A549 (cell line): ENCODE measurements at regions not wholly inside any gene's neighbourhood (a gene's known extent, or its start where the extent isn't known, plus 50 kb on each side); places are given as distances from the start of the nearest gene placed in this dataset.

Source experiments
- ATAC-seq, 2 experiments: fragments of 200-7000 bp in 1 of 2; fragments of >200 bp in 1 of 2; cut with Nextera tagmentation in 1 of 2; cut with Tn5 transposase in 1 of 2; 3 replicates each; pipeline versions ENCODE4 v1.8.0 to v1.9.1; 2018 to 2020; ENCODE audit warnings: mild to moderate bottlenecking in 1 of 2, moderate library complexity in 1 of 2
- CTCF ChIA-PET: fragments of 300-600 bp; sonication (Branson Sonifier 250); formaldehyde crosslinking; extraction: SDS; loops from one replicate; lab custom pipeline; 2021; ENCODE audit warnings: antibody characterized with exemption, inconsistent platforms; lab: Yijun Ruan, JAX
- POLR2A ChIA-PET: fragments of 350-600 bp; formaldehyde crosslinking; extraction: SDS; loops from one replicate; lab custom pipeline; 2021; ENCODE audit warnings: antibody characterized with exemption, inconsistent platforms; lab: Yijun Ruan, JAX
- DNase-seq, 2 experiments: peaks; one replicate each; pipeline versions ENCODE4 v3.0.0 to v3.0.0-alpha.2; 2011 to 2016; ENCODE audit warnings: low read depth in 1 of 2, low spot score in 1 of 2
- FAIRE-seq: peaks from 2 replicates; lab custom pipeline; 2011; peaks lifted over from hg19 to GRCh38; lab: Jason Lieb, UNC
- H3K27ac ChIP-seq, 2 experiments: fragments of >200 bp; sonication (Bioruptor Twin); formaldehyde crosslinking; 3 replicates each; pipeline ENCODE4 v1.5.1; 2016 to 2017
- H3K4me1 ChIP-seq: fragments of >200 bp; sonication (Bioruptor Twin); formaldehyde crosslinking; 3 replicates; pipeline ENCODE4 v1.6.1; 2016
- H3K4me2 ChIP-seq: fragments of >200 bp; sonication (Bioruptor Twin); formaldehyde crosslinking; 3 replicates; pipeline ENCODE4 v1.6.1; 2016
- H3K4me3 ChIP-seq: fragments of >200 bp; sonication (Bioruptor Twin); formaldehyde crosslinking; 3 replicates; pipeline ENCODE4 v1.5.1; 2016
- H3K9me3 ChIP-seq: fragments of >200 bp; sonication (Bioruptor Twin); formaldehyde crosslinking; 3 replicates; pipeline ENCODE4 v1.6.1; 2016
- BHLHE40 ChIP-seq: IDR thresholded peaks from 2 replicates; pipeline ENCODE4 v1.6.1; 2012; ENCODE audit warnings: low read depth, low read length, inconsistent platforms
- CBX2 ChIP-seq: fragments of 200-600 bp; sonication (generic); IDR thresholded peaks from 2 replicates; pipeline ENCODE4 v1.6.1; 2016; ENCODE audit warnings: low read depth, mild to moderate bottlenecking, borderline replicate concordance
- CBX8 ChIP-seq: fragments of 200-600 bp; sonication (generic); IDR thresholded peaks from 2 replicates; pipeline ENCODE4 v1.6.1; 2016
- CHD2 ChIP-seq: fragments of 150-350 bp; IDR thresholded peaks from 2 replicates; pipeline ENCODE4 v1.6.1; 2014; ENCODE audit warnings: low read length; ENCODE audit not compliant: partially characterized antibody
- EHMT2 ChIP-seq: fragments of 200-600 bp; sonication (generic); IDR thresholded peaks from 2 replicates; pipeline ENCODE4 v1.6.1; 2016; ENCODE audit warnings: antibody characterized with exemption, low read depth, mild to moderate bottlenecking, moderate library complexity
- EP300 ChIP-seq, 2 experiments: fragments of >200 bp; sonication (Bioruptor Twin); formaldehyde crosslinking; IDR thresholded peaks; 2 replicates in 1 of 2; 3 replicates in 1 of 2; pipeline ENCODE4 v1.6.1; 2016 to 2017
- HDAC2 ChIP-seq: fragments of 200-600 bp; sonication (generic); IDR thresholded peaks from 2 replicates; pipeline ENCODE4 v1.6.1; 2016
- HEYL ChIP-seq: fragments of 250-450 bp; sonication (Bioruptor Pico); IDR thresholded peaks from 2 replicates; pipeline ENCODE4 v1.8.0; 2021; ENCODE audit warnings: mild to moderate bottlenecking, moderate library complexity
- HOXA7 ChIP-seq: fragments of 250-450 bp; sonication (Bioruptor Pico); IDR thresholded peaks from 2 replicates; pipeline ENCODE4 v1.5.0; 2020; ENCODE audit warnings: mild to moderate bottlenecking, moderate library complexity
- HOXB13 ChIP-seq: fragments of 250-450 bp; sonication (Bioruptor Pico); IDR thresholded peaks from 2 replicates; pipeline ENCODE4 v1.5.0; 2020; ENCODE audit warnings: low read depth, mild to moderate bottlenecking, moderate library complexity
- JUNB ChIP-seq: fragments of >200 bp; sonication (Bioruptor Twin); formaldehyde crosslinking; IDR thresholded peaks from 2 replicates; pipeline ENCODE4 v1.6.1; 2016
- KDM5A ChIP-seq: fragments of 200-600 bp; sonication (generic); IDR thresholded peaks from 2 replicates; pipeline ENCODE4 v1.6.1; 2016; ENCODE audit warnings: antibody characterized with exemption, mild to moderate bottlenecking
- MAZ ChIP-seq: fragments of 150-350 bp; IDR thresholded peaks from 2 replicates; pipeline ENCODE4 v1.6.1; 2014; ENCODE audit warnings: antibody characterized with exemption, low read depth, low read length, borderline replicate concordance
- MYC ChIP-seq: IDR thresholded peaks from 2 replicates; pipeline ENCODE4 v1.6.1; 2012; ENCODE audit warnings: mild to moderate bottlenecking, inconsistent platforms, low read length, improper control_type of control experiment, borderline replicate concordance
- NFE2L2 ChIP-seq: fragments of 150-350 bp; conservative IDR thresholded peaks from 2 replicates; pipeline ENCODE4 v1.6.1; 2014; ENCODE audit warnings: low read length
- NR3C1 ChIP-seq: fragments of >200 bp; sonication (Bioruptor Twin); formaldehyde crosslinking; IDR thresholded peaks from 3 replicates; pipeline ENCODE4 v1.6.1; 2017
- PHF8 ChIP-seq: fragments of 200-600 bp; sonication (generic); IDR thresholded peaks from 2 replicates; pipeline ENCODE4 v1.6.1; 2016; ENCODE audit warnings: low read depth, mild to moderate bottlenecking, antibody characterized with exemption, moderate library complexity, borderline replicate concordance
- POLR2A ChIP-seq: IDR thresholded peaks from 2 replicates; pipeline ENCODE4 v1.6.1; 2012; ENCODE audit warnings: mild to moderate bottlenecking, low read length
- RAD21 ChIP-seq, 2 experiments: fragments of >200 bp in 1 of 2; sonication (Bioruptor Twin) in 1 of 2; formaldehyde crosslinking in 1 of 2; IDR thresholded peaks in 1 of 2; conservative IDR thresholded peaks in 1 of 2; 2 replicates in 1 of 2; 3 replicates in 1 of 2; pipeline ENCODE4 v1.6.1; 2012 to 2018; ENCODE audit warnings: inconsistent platforms in 1 of 2
- RARB ChIP-seq: fragments of 250-450 bp; sonication (Bioruptor Pico); IDR thresholded peaks from 2 replicates; pipeline ENCODE4 v1.8.0; 2021; ENCODE audit warnings: mild to moderate bottlenecking, moderate library complexity
- ZC3H11A ChIP-seq: fragments of 450-650 bp; IDR thresholded peaks from 2 replicates; pipeline ENCODE4 v1.6.1; 2014; ENCODE audit warnings: antibody characterized with exemption, mild to moderate bottlenecking
- ZSCAN20 ChIP-seq: fragments of 250-450 bp; sonication (Bioruptor Pico); IDR thresholded peaks from 2 replicates; pipeline ENCODE4 v1.8.0; 2022; ENCODE audit warnings: mild to moderate bottlenecking, moderate library complexity
- WGBS: methylation state at CpG from one replicate; pipeline ENCODE4 v1.1.6; 2017; ENCODE audit errors: missing lambda C conversion rate; 5-methylcytosine and 5-hydroxymethylcytosine counted together
- TF ChIP-seq, protein P1 (sequence below): IDR thresholded peaks from 2 replicates; pipeline ENCODE4 v1.6.1; 2012
- TF ChIP-seq, protein P2 (sequence below): IDR thresholded peaks from 2 replicates; pipeline ENCODE4 v1.6.1; 2012; ENCODE audit warnings: low read depth, borderline replicate concordance
- TF ChIP-seq, protein P3 (sequence below): fragments of >200 bp; sonication (Bioruptor Twin); formaldehyde crosslinking; IDR thresholded peaks from 3 replicates; pipeline ENCODE4 v1.6.1; 2016
- TF ChIP-seq, protein P4 (sequence below): fragments of 150-350 bp; IDR thresholded peaks from 2 replicates; pipeline ENCODE4 v1.6.1; 2014; ENCODE audit warnings: low read depth, mild to moderate bottlenecking, low read length

DNA sequence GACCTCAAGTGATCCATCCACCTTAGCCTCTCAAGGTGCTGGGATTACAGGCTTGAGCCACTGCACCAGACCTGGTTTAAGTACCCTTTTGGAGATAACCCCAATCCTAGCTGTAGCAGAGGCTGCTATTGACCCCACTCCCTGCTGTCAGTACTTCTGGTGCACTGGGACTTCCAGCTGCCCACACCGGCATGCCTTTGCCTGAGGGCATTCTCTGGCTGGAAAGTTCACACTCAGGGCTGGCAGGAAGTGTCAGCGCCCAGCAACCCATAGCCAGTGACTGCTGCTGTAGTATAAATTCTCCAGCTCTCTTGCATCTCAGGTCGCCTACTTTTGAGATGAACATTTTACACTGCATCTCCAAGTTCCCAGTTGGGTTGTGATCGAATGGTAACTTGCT is 75.3 kb downstream of the UTRN start:
- ChIA-PET POLR2A (no interaction called here), CTCF (no interaction called here)
- Histone ChIP-seq H3K4me2 (0 out of 3 replicates have a peak overlapping the region, but pooled peaks have one; percentile 11), H3K9me3 (no peaks in the 10 kb centered on the region), H3K4me3 (no peak overlapping the region), H3K27ac (peak overlapping the region in 1 of 2 experiments; percentile 51; a peak in 2 of 6 replicates), H3K4me1 (peaks cover 26% of the 10 kb centered on the region)
- ATAC-seq, result peak in 1 of 2 experiments; percentile 21; a peak in 1 of 6 replicates
- TF ChIP-seq PHF8, result no peak
- TF ChIP-seq ZSCAN20 (CRISPR knock-in tag), result no peak
- no peak for FAIRE-seq
- WGBS, result 70% methylated on average over 4 of the region's 4 CpGs
- DNase-seq, result no peak

DNA sequence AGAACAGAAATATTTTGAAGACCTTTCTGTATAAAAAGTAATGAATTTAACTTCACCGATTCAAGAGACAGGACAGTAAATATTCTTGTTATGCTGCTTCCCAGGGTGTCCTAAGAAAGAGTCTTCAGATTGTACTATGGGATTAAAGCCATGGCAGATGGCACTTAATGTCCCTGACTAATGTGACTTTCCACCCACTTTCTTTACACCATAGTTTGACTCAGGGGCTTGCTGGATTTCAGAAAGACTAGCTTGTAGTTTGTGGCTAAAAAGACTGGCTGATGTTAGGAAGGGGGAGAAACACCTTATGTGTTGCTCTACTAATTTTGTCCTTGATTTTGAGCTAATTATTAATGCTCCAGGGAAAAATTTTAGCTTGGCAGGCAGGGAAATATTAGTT is 75.9 kb downstream of the UTRN start:
- Histone ChIP-seq H3K4me2 (0 out of 3 replicates have a peak overlapping the region, but pooled peaks have one; percentile 3), H3K4me1 (peaks cover 26% of the 10 kb centered on the region), H3K27ac (peak overlapping the region in 1 of 2 experiments; percentile 70; a peak in 3 of 6 replicates), H3K4me3 (no peak overlapping the region), H3K9me3 (no peaks in the 10 kb centered on the region)
- 91% methylated on average over 1 of the region's 1 CpG for WGBS
- DNase-seq (no peak), FAIRE-seq (no peak), ATAC-seq (no peak)
- ChIA-PET POLR2A (no interaction called here), CTCF (interaction anchor here (0.6 kb wide), 1 partner anchor 86 kb away, joined by 3 read pairs; no protein-coding TSS in a partner anchor)
- TF ChIP-seq CBX2 (no peak), HEYL (CRISPR knock-in tag) (no peak), NR3C1 (no peak), JUNB (no peak), RARB (no peak), NFE2L2 (no peak), EP300 (IDR thresholded peaks at IDR 0.05) (no peak), ZC3H11A (no peak), MYC (no peak), EHMT2 (no peak), RAD21 (conservative IDR thresholded peaks at IDR 0.05 in 1 of 2, IDR thresholded peaks at IDR 0.05 in 1 of 2) (no peak), HOXA7 (CRISPR knock-in tag) (no peak), HDAC2 (no peak), HOXB13 (CRISPR knock-in tag) (no peak)
- TF ChIP-seq, protein P1, sequence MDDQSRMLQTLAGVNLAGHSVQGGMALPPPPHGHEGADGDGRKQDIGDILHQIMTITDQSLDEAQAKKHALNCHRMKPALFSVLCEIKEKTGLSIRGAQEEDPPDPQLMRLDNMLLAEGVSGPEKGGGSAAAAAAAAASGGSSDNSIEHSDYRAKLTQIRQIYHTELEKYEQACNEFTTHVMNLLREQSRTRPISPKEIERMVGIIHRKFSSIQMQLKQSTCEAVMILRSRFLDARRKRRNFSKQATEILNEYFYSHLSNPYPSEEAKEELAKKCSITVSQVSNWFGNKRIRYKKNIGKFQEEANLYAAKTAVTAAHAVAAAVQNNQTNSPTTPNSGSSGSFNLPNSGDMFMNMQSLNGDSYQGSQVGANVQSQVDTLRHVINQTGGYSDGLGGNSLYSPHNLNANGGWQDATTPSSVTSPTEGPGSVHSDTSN, result no peak
- TF ChIP-seq, protein P2, sequence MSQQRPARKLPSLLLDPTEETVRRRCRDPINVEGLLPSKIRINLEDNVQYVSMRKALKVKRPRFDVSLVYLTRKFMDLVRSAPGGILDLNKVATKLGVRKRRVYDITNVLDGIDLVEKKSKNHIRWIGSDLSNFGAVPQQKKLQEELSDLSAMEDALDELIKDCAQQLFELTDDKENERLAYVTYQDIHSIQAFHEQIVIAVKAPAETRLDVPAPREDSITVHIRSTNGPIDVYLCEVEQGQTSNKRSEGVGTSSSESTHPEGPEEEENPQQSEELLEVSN, result no peak

DNA sequence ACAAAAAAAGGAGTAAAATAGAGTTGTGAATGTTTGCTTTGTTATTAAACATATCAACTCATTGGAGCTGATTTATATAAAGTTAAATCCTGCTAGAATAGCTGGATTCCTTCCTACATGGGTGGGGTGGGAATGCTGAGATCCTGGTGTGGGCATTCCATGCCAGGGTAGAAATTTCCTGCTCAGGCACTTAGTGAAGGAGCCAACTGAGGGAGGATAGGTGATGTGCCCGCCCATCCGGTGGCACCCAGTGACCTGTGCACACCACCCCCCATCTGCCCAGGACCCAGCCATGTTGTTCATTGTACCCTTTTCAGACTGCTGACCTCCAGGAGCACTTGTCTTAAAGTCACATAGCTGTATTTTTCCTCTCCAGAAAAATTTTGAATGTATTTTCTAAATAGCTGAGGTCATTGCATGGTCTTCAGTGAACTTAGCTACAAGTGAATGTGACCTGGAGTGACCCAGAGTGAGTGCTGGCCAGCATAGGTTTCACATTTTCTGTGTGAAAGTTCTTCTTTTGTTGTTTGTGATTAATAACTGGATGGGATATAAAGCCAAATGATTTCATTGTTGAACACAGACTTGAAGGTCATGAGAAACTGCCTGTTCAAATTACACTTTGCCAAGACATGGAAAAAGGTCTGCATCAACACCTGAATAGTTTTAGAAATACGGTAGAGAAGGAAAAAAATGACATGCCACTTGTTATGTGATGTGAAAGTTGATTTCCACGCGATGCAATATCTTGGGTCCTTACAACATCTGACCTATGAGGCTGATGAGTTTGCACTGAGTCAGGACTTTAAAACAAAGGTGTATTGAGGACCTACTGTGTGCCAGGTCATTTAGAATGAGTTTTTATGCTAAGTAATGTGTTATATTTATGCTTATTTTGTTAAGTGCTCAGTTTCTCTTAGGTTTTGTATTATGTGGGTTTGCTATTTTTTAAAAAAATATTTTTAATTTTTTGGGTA is 77.2 kb downstream of the UTRN start:
- Histone ChIP-seq H3K27ac (peak overlapping the region; percentile 52 to 70), H3K4me1 (peaks cover 26% of the 10 kb centered on the region), H3K4me2 (peak overlapping the region; percentile 66), H3K9me3 (no peaks in the 10 kb centered on the region), H3K4me3 (no peak overlapping the region)
- FAIRE-seq (no peak), ATAC-seq (peak; percentile 62 to 73; a peak in 4 of 6 replicates), DNase-seq (peak in 1 of 2 experiments; percentile 40)
- CTCF ChIA-PET, result no interaction called here
- WGBS, result 66% methylated on average over 5 of the region's 5 CpGs
- POLR2A ChIA-PET, result no interaction called here
- TF ChIP-seq POLR2A, result no peak
- no peak for TF ChIP-seq MYC
- TF ChIP-seq, protein P3, sequence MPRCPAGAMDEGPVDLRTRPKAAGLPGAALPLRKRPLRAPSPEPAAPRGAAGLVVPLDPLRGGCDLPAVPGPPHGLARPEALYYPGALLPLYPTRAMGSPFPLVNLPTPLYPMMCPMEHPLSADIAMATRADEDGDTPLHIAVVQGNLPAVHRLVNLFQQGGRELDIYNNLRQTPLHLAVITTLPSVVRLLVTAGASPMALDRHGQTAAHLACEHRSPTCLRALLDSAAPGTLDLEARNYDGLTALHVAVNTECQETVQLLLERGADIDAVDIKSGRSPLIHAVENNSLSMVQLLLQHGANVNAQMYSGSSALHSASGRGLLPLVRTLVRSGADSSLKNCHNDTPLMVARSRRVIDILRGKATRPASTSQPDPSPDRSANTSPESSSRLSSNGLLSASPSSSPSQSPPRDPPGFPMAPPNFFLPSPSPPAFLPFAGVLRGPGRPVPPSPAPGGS, result no peak
- TF ChIP-seq, protein P4, sequence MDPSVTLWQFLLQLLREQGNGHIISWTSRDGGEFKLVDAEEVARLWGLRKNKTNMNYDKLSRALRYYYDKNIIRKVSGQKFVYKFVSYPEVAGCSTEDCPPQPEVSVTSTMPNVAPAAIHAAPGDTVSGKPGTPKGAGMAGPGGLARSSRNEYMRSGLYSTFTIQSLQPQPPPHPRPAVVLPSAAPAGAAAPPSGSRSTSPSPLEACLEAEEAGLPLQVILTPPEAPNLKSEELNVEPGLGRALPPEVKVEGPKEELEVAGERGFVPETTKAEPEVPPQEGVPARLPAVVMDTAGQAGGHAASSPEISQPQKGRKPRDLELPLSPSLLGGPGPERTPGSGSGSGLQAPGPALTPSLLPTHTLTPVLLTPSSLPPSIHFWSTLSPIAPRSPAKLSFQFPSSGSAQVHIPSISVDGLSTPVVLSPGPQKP, result no peak
- TF ChIP-seq BHLHE40, result no peak
- TF ChIP-seq KDM5A, result no peak
- TF ChIP-seq RAD21 (conservative IDR thresholded peaks at IDR 0.05 in 1 of 2, IDR thresholded peaks at IDR 0.05 in 1 of 2), result no peak
- TF ChIP-seq CHD2, result no peak
- no peak for TF ChIP-seq CBX8
- TF ChIP-seq, protein P1, result no peak
- TF ChIP-seq ZC3H11A, result no peak
- no peak for TF ChIP-seq CBX2
- TF ChIP-seq MAZ, result no peak
- TF ChIP-seq NFE2L2, result no peak
- TF ChIP-seq HOXB13 (CRISPR knock-in tag), result no peak
- no peak for TF ChIP-seq RARB
- TF ChIP-seq, protein P2, result no peak
